ENCODE measurements at regions not wholly inside any gene's neighbourhood (a gene's known extent, or its start where the extent isn't known, plus 50 kb on each side); places are given as distances from the start of the nearest gene placed in this dataset.
"Not testable (repeated sequence)": the region's sequence is repeated elsewhere in the genome, so short reads cannot be mapped to it uniquely, and the experiment has no call there.

DNA sequence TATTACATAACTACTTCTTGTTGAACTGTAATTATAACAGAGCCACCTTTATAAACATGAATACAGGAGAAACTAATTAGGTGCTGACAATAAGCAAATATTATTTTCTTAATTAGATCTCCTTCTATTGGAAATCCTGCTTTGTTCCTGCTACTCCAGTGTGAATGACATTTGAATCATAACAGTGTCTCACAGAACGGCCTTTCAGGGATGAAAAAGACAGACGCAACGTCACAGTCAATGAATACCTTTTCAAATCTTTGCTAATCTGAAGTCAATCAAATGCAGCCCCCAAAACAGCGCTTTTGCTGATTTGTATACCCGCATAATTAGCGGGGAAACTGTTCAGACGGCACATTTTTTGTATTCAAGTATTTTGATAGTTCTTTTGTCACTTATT is 240.4 kb upstream of the CDH8 start:
- no peak overlapping the region for H3K4me3 Mint-ChIP-seq
- POLR2A ChIA-PET, result no interaction called here
- TF ChIP-seq CTCF (IDR thresholded peaks at IDR 0.05), result no peak
- CTCF ChIA-PET, result no interaction called here
- DNase-seq (no peak), ATAC-seq (ENCODE audit: poor library complexity) (no peak)
- no peak overlapping the region for H3K27ac ChIP-seq (ENCODE audit: low read depth in 1 of 2, low read length in 2 of 2)
- H3K27ac Mint-ChIP-seq, result no peak overlapping the region
- no peaks in the 10 kb centered on the region for H3K27me3 Mint-ChIP-seq
- H3K27me3 ChIP-seq (ENCODE audit: control insufficient read depth in 1 of 2, insufficient read depth in 2 of 2, low read length in 2 of 2), result no peaks in the 10 kb centered on the region
- peaks cover 18% of the 10 kb centered on the region for H3K9me3 Mint-ChIP-seq
- no peaks in the 10 kb centered on the region for H3K36me3 Mint-ChIP-seq (ENCODE audit: low read depth)
- H3K4me1 Mint-ChIP-seq (ENCODE audit: low read depth), result no peaks in the 10 kb centered on the region
- H3K36me3 ChIP-seq (ENCODE audit: insufficient read depth, low read length), result no peaks in the 10 kb centered on the region
- peaks cover 3 to 4% of the 10 kb centered on the region in 2 experiments for H3K9me3 ChIP-seq (ENCODE audit: control insufficient read depth in 1 of 2, insufficient read depth in 1 of 2, low read length in 2 of 2)
- intact Hi-C loops (cut with DNase I, micrococcal nuclease), result no loop called here
- no peak overlapping the region for H3K4me3 ChIP-seq (ENCODE audit: low read length)
- H3K4me1 ChIP-seq (ENCODE audit: insufficient read depth, low read length), result no peaks in the 10 kb centered on the region

- Mint-ChIP-seq H3K27me3 (no peaks in the 10 kb centered on the region), H3K4me3 (no peak overlapping the region), H3K36me3 (ENCODE audit: low read depth) (no peaks in the 10 kb centered on the region), H3K4me1 (ENCODE audit: low read depth) (no peaks in the 10 kb centered on the region), H3K27ac (no peak overlapping the region), H3K9me3 (peaks cover 27% of the 10 kb centered on the region)
- H3K4me3 ChIP-seq (ENCODE audit: low read length), result no peak overlapping the region
- no peaks in the 10 kb centered on the region for H3K9me3 ChIP-seq (ENCODE audit: control insufficient read depth in 1 of 2, insufficient read depth in 1 of 2, low read length in 2 of 2)
- no peak for ATAC-seq (ENCODE audit: poor library complexity)
- intact Hi-C loops (cut with DNase I, micrococcal nuclease), result no loop called here
- no peaks in the 10 kb centered on the region for H3K27me3 ChIP-seq (ENCODE audit: control insufficient read depth in 1 of 2, insufficient read depth in 2 of 2, low read length in 2 of 2)
- ChIA-PET POLR2A (no interaction called here), CTCF (no interaction called here)
- H3K4me1 ChIP-seq (ENCODE audit: insufficient read depth, low read length), result no peaks in the 10 kb centered on the region
- TF ChIP-seq CTCF (IDR thresholded peaks at IDR 0.05), result no peak
- no peak overlapping the region for H3K27ac ChIP-seq (ENCODE audit: low read depth in 1 of 2, low read length in 2 of 2)
- DNase-seq, result no peak
- no peaks in the 10 kb centered on the region for H3K36me3 ChIP-seq (ENCODE audit: insufficient read depth, low read length)
Measured at GRCh38 chr16:62272035-62272434, 235.8 kb upstream of the CDH8 start.

DNA sequence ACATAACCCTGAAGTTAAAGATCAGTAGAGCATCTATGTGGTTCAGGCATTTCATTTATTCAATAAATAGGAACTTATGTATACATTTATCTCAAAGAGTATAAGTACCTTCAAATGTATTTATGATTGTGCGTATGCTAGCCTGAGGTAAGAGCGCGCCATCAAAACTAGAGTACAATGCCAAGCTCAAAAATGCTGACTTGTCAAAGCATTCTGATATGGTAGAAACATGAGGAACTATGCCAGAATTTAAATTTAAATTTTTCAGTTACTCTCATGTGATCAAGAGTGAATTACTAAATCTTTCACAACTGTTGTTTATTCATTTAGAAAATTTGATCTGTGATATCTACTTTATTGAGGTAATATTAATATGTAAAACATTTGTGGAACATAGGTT is 225.5 kb upstream of the CDH8 start:
- DNase-seq, result no peak
- H3K27ac ChIP-seq (ENCODE audit: low read depth in 1 of 2, low read length in 2 of 2), result no peak overlapping the region
- no peak for ATAC-seq (ENCODE audit: poor library complexity)
- intact Hi-C loops (cut with DNase I, micrococcal nuclease), result no loop called here
- H3K9me3 Mint-ChIP-seq, result peaks cover 16% of the 10 kb centered on the region
- H3K36me3 ChIP-seq (ENCODE audit: insufficient read depth, low read length), result no peaks in the 10 kb centered on the region
- no peaks in the 10 kb centered on the region for H3K27me3 ChIP-seq (ENCODE audit: control insufficient read depth in 1 of 2, insufficient read depth in 2 of 2, low read length in 2 of 2)
- H3K27me3 Mint-ChIP-seq, result no peaks in the 10 kb centered on the region
- POLR2A ChIA-PET, result no interaction called here
- no peak overlapping the region for H3K4me3 Mint-ChIP-seq
- CTCF ChIA-PET, result no interaction called here
- H3K4me1 Mint-ChIP-seq (ENCODE audit: low read depth), result no peaks in the 10 kb centered on the region
- H3K9me3 ChIP-seq (ENCODE audit: control insufficient read depth in 1 of 2, insufficient read depth in 1 of 2, low read length in 2 of 2), result peaks cover 4 to 8% of the 10 kb centered on the region in 2 experiments
- no peaks in the 10 kb centered on the region for H3K36me3 Mint-ChIP-seq (ENCODE audit: low read depth)
- no peak for TF ChIP-seq CTCF (IDR thresholded peaks at IDR 0.05)
- H3K4me3 ChIP-seq (ENCODE audit: low read length), result no peak overlapping the region
- no peak overlapping the region for H3K27ac Mint-ChIP-seq
- H3K4me1 ChIP-seq (ENCODE audit: insufficient read depth, low read length), result no peaks in the 10 kb centered on the region

DNA sequence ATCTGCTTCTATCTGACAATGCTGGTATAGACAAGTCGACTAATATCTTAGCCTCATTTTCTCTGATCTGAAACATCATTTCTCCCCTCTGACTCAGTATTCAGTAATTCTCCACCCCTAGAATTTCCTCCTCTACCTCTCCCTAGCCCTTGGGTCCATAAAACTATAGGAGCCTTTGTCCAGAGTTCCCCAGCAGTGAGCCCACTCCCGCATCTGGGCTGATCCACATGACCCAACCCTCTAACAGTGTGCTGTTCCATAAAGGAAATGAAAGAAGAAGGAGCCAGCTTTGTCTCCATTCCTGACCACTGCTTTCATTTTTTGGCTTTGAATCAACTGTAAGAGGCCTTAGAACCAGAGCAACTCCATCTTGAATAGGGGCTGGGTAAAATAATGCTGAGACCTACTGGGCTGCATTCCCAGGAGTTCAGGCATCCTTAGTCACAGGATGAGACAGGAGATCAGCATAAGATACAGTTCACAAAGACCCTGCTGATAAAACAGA is 222.7 kb upstream of the CDH8 start:
- ATAC-seq (ENCODE audit: poor library complexity); H3K4me3 ChIP-seq (ENCODE audit: low read length); H3K27ac Mint-ChIP-seq; H3K4me1 ChIP-seq (ENCODE audit: insufficient read depth, low read length); H3K36me3 Mint-ChIP-seq (ENCODE audit: low read depth); H3K4me3 Mint-ChIP-seq; POLR2A ChIA-PET; H3K36me3 ChIP-seq (ENCODE audit: insufficient read depth, low read length); intact Hi-C loops (cut with DNase I, micrococcal nuclease); H3K27ac ChIP-seq (ENCODE audit: low read depth in 1 of 2, low read length in 2 of 2); H3K9me3 Mint-ChIP-seq; H3K27me3 Mint-ChIP-seq; H3K27me3 ChIP-seq (ENCODE audit: control insufficient read depth in 1 of 2, insufficient read depth in 2 of 2, low read length in 2 of 2); H3K4me1 Mint-ChIP-seq (ENCODE audit: low read depth); CTCF ChIA-PET; DNase-seq: not testable (repeated sequence)
- H3K9me3 ChIP-seq (ENCODE audit: control insufficient read depth in 1 of 2, insufficient read depth in 1 of 2, low read length in 2 of 2), result peaks cover 0 to 11% of the 10 kb centered on the region in 2 experiments

Data from CD4-positive, alpha-beta T cell (primary cell).